SK-N-SH (cell line): ENCODE measurements at regions not wholly inside any gene's neighbourhood (a gene's known extent, or its start where the extent isn't known, plus 50 kb on each side); places are given as distances from the start of the nearest gene placed in this dataset.

Experiments
- CTCF ChIA-PET: fragments of 300-600, 350-600 bp; formaldehyde crosslinking; extraction: SDS; loops from one replicate; lab custom pipeline; 2021; lab: Yijun Ruan, JAX
- POLR2A ChIA-PET: fragments of 350-600 bp; sonication (Branson Sonifier 250); formaldehyde crosslinking; extraction: SDS; loops from one replicate; lab custom pipeline; 2020; ENCODE audit warnings: antibody characterized with exemption, inconsistent platforms; lab: Yijun Ruan, JAX
- DNase-seq: peaks from one replicate; pipeline ENCODE4 v3.0.0; 2012
- H2AFZ ChIP-seq: fragments of 200-600 bp; sonication (generic); 2 replicates; pipeline ENCODE4 v1.8.1; 2016; ENCODE audit warnings: antibody characterized with exemption, mild to moderate bottlenecking, low read depth
- H3F3A ChIP-seq: fragments of 200-600 bp; sonication (generic); replicated peaks from 2 replicates; pipeline ENCODE3; 2016; ENCODE audit warnings: antibody characterized with exemption, mild to moderate bottlenecking; ENCODE audit not compliant: insufficient read depth
- H3K27ac ChIP-seq, 2 experiments: fragments of 200-500 bp in 1 of 2; fragments of 200-600 bp in 1 of 2; sonication (Bioruptor generic) in 1 of 2; sonication (generic), shearing (Covaris generic) in 1 of 2; 2 replicates each; pipeline versions ENCODE4 v1.5.1 to v1.6.1; 2014 to 2016; ENCODE audit warnings: low read depth in 2 of 2, inconsistent platforms in 1 of 2, low read length in 1 of 2, mild to moderate bottlenecking in 1 of 2, mixed read lengths in 1 of 2
- H3K27me3 ChIP-seq: fragments of 200-600 bp; sonication (generic), shearing (Covaris generic); 2 replicates; pipeline ENCODE4 v1.6.1; 2016; ENCODE audit warnings: mixed run types; ENCODE audit not compliant: insufficient read depth
- H3K36me3 ChIP-seq, 2 experiments: fragments of 200-500 bp in 1 of 2; fragments of 200-600 bp in 1 of 2; sonication (Bioruptor generic) in 1 of 2; sonication (generic) in 1 of 2; replicated peaks in 1 of 2; 2 replicates each; pipeline versions ENCODE3 to v1.5.1; 2014 to 2016; ENCODE audit warnings: low read length in 1 of 2, mild to moderate bottlenecking in 1 of 2; ENCODE audit not compliant: insufficient read depth in 2 of 2, control insufficient read depth in 1 of 2
- H3K4me1 ChIP-seq, 2 experiments: fragments of 200-500 bp in 1 of 2; fragments of 200-600 bp in 1 of 2; sonication (Bioruptor generic) in 1 of 2; sonication (generic), shearing (Covaris generic) in 1 of 2; 2 replicates each; pipeline versions ENCODE4 v1.5.1 to v1.6.1; 2014 to 2016; ENCODE audit warnings: low read depth in 1 of 2, low read length in 1 of 2, mixed run types in 1 of 2; ENCODE audit not compliant: insufficient read depth in 2 of 2, control insufficient read depth in 1 of 2
- H3K4me2 ChIP-seq: fragments of 200-600 bp; sonication (generic), shearing (Covaris generic); 2 replicates; pipeline ENCODE4 v1.6.1; 2017; ENCODE audit warnings: mixed run types
- H3K4me3 ChIP-seq, 2 experiments: fragments of 200-500 bp in 1 of 2; fragments of 200-600 bp in 1 of 2; sonication (Bioruptor generic) in 1 of 2; sonication (generic), shearing (Covaris generic) in 1 of 2; 2 replicates each; pipeline versions ENCODE4 v1.5.1 to v1.8.1; 2014 to 2016; ENCODE audit warnings: low read depth in 2 of 2, inconsistent platforms in 1 of 2, low read length in 1 of 2, mild to moderate bottlenecking in 1 of 2, mixed read lengths in 1 of 2, moderate library complexity in 1 of 2
- H3K79me2 ChIP-seq: fragments of 200-600 bp; sonication (generic); 2 replicates; pipeline ENCODE4 v1.8.1; 2017; ENCODE audit warnings: mild to moderate bottlenecking; ENCODE audit not compliant: insufficient read depth
- H3K9ac ChIP-seq: fragments of 200-600 bp; sonication (generic); 2 replicates; pipeline ENCODE4 v1.6.1; 2017; ENCODE audit warnings: mixed run types
- H3K9me2 ChIP-seq: fragments of 200-600 bp; sonication (generic); 2 replicates; pipeline ENCODE4 v1.6.1; 2017; ENCODE audit warnings: mixed run types
- H3K9me3 ChIP-seq: fragments of 200-600 bp; sonication (generic); 2 replicates; pipeline ENCODE4 v1.6.1; 2017; ENCODE audit warnings: mixed run types, mild to moderate bottlenecking, moderate library complexity
- H4K20me1 ChIP-seq: fragments of 200-600 bp; sonication (generic); 2 replicates; pipeline ENCODE4 v1.6.1; 2017; ENCODE audit warnings: mild to moderate bottlenecking, mixed run types; ENCODE audit not compliant: insufficient read depth
- ELF1 ChIP-seq: IDR thresholded peaks from 2 replicates; pipeline ENCODE4 v1.4.0; 2012
- EP300 ChIP-seq, 2 experiments: IDR thresholded peaks; 2 replicates each; pipeline versions ENCODE4 v1.4.0 to v1.6.1; 2012; ENCODE audit warnings: borderline replicate concordance in 1 of 2, low read depth in 1 of 2, low read length in 1 of 2
- EZH2phosphoT487 ChIP-seq: fragments of 200-600 bp; sonication (generic); IDR thresholded peaks from 2 replicates; pipeline ENCODE4 v1.6.1; 2017; ENCODE audit warnings: low read depth, mixed run types, mild to moderate bottlenecking, antibody characterized with exemption, moderate library complexity, borderline replicate concordance
- FOXJ3 ChIP-seq: sonication (generic); formaldehyde crosslinking; IDR thresholded peaks from 2 replicates; pipeline ENCODE4 v1.5.1; 2020; ENCODE audit warnings: mild to moderate bottlenecking, missing genetic modification reagents
- FOXM1 ChIP-seq: IDR thresholded peaks from 2 replicates; pipeline ENCODE4 v1.4.0; 2012; ENCODE audit warnings: low read depth, mild to moderate bottlenecking
- NFIC ChIP-seq: IDR thresholded peaks from 2 replicates; pipeline ENCODE4 v1.4.0; 2012; ENCODE audit warnings: borderline replicate concordance
- RAD21 ChIP-seq: IDR thresholded peaks from 2 replicates; pipeline ENCODE4 v1.6.1; 2012; ENCODE audit warnings: mild to moderate bottlenecking, low read length
- RCOR1 ChIP-seq: fragments of 150-350 bp; IDR thresholded peaks from 2 replicates; pipeline ENCODE4 v1.6.1; 2017; ENCODE audit warnings: antibody characterized with exemption, low read length
- RXRA ChIP-seq: IDR thresholded peaks from 2 replicates; pipeline ENCODE4 v1.4.0; 2012; ENCODE audit warnings: low read depth, mild to moderate bottlenecking, borderline replicate concordance
- SIN3A ChIP-seq: IDR thresholded peaks from 2 replicates; pipeline ENCODE4 v1.6.1; 2012; ENCODE audit warnings: low read depth, mild to moderate bottlenecking, low read length, moderate library complexity, borderline replicate concordance
- SMC3 ChIP-seq: IDR thresholded peaks from 2 replicates; pipeline ENCODE4 v1.6.1; 2012; ENCODE audit warnings: low read depth, low read length, improper control_type of control experiment
- TAF1 ChIP-seq: IDR thresholded peaks from 2 replicates; pipeline ENCODE4 v1.6.1; 2012; ENCODE audit warnings: low read depth, mild to moderate bottlenecking, low read length, moderate library complexity, borderline replicate concordance
- WGBS: methylation state at CpG from one replicate; pipeline ENCODE4 v1.1.6; 2017; ENCODE audit warnings: low lambda C conversion rate; 5-methylcytosine and 5-hydroxymethylcytosine counted together
- TF ChIP-seq, protein P1 (sequence below): fragments of 150-350 bp; IDR thresholded peaks from 2 replicates; pipeline ENCODE4 v1.6.1; 2017; ENCODE audit warnings: antibody characterized with exemption, low read length, low read depth, borderline replicate concordance
- TF ChIP-seq, protein P2 (sequence below): IDR thresholded peaks from 2 replicates; pipeline ENCODE4; 2012
- TF ChIP-seq, protein P3 (sequence below): IDR thresholded peaks from 2 replicates; pipeline ENCODE4 v1.4.0; 2012; ENCODE audit warnings: low read depth, borderline replicate concordance
- TF ChIP-seq, protein P4 (sequence below): fragments of 200-600 bp; sonication (generic); IDR thresholded peaks from 2 replicates; pipeline ENCODE4 v1.6.1; 2017; ENCODE audit warnings: antibody characterized with exemption, mild to moderate bottlenecking, moderate library complexity
- TF ChIP-seq, protein P5 (sequence below): IDR thresholded peaks from 2 replicates; pipeline ENCODE4 v1.4.0; 2012; ENCODE audit warnings: low read depth

DNA sequence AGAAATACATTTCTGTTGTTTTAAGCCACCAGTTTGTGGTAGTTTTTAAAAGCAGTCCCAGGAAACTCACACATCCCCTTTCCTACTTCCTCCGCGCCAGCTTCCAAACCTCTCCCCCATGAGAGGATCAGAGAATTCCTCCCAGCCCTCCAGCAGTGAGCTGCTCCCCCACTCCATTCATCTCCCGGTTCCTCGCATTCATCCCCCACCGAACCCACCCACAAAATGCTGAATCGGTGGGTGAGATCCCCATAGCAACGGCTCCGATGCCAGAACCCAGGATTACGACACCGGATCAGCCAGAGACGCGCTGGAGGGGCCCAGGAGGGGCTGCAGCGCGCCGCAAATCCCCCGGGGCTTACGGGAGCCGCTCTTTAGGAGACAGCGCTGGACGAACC, 251.4 kb upstream of the RPL38 start:
- H4K20me1 ChIP-seq: no peaks in the 10 kb centered on the region
- no peak overlapping the region for H3K4me2 ChIP-seq
- no peaks in the 10 kb centered on the region for H3K27me3 ChIP-seq
- no peak overlapping the region for H2AFZ ChIP-seq
- H3K4me1 ChIP-seq: no peaks in the 10 kb centered on the region; a peak in 1 of 4 replicates
- CTCF ChIA-PET: interaction anchor here (0.6 to 3.6 kb wide), 29 partner anchors 8 to 582 kb away, joined by 3 to 22 read pairs (median 4); partner anchors contain the start of gene SDK2
- H3K36me3 ChIP-seq: no peaks in the 10 kb centered on the region
- POLR2A ChIA-PET: no interaction called here
- H3K9me2 ChIP-seq: no peaks in the 10 kb centered on the region
- H3K4me3 ChIP-seq: no peak overlapping the region; a peak in 1 of 4 replicates
- peak; percentile 64 for DNase-seq
- H3K79me2 ChIP-seq: no peaks in the 10 kb centered on the region
- WGBS: 52% methylated on average over 20 of the region's 20 CpGs
- no peaks in the 10 kb centered on the region for H3F3A ChIP-seq
- H3K9ac ChIP-seq: no peak overlapping the region
- H3K9me3 ChIP-seq: no peaks in the 10 kb centered on the region
- H3K27ac ChIP-seq: no peak overlapping the region
- no peak for TF ChIP-seq EP300 (IDR thresholded peaks at IDR 0.05; ENCODE audit: borderline replicate concordance in 1 of 2, low read depth in 1 of 2, low read length in 1 of 2)
- no peak for TF ChIP-seq FOXJ3 (CRISPR knock-in tag)
- TF ChIP-seq, protein P1, sequence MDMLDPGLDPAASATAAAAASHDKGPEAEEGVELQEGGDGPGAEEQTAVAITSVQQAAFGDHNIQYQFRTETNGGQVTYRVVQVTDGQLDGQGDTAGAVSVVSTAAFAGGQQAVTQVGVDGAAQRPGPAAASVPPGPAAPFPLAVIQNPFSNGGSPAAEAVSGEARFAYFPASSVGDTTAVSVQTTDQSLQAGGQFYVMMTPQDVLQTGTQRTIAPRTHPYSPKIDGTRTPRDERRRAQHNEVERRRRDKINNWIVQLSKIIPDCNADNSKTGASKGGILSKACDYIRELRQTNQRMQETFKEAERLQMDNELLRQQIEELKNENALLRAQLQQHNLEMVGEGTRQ: no peak
- TF ChIP-seq SIN3A: no peak
- TF ChIP-seq RXRA: no peak
- TF ChIP-seq, protein P2, sequence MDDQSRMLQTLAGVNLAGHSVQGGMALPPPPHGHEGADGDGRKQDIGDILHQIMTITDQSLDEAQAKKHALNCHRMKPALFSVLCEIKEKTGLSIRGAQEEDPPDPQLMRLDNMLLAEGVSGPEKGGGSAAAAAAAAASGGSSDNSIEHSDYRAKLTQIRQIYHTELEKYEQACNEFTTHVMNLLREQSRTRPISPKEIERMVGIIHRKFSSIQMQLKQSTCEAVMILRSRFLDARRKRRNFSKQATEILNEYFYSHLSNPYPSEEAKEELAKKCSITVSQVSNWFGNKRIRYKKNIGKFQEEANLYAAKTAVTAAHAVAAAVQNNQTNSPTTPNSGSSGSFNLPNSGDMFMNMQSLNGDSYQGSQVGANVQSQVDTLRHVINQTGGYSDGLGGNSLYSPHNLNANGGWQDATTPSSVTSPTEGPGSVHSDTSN: no peak
- no peak for TF ChIP-seq FOXM1
- no peak for TF ChIP-seq ELF1
- no peak for TF ChIP-seq TAF1
- no peak for TF ChIP-seq RCOR1
- TF ChIP-seq, protein P3, sequence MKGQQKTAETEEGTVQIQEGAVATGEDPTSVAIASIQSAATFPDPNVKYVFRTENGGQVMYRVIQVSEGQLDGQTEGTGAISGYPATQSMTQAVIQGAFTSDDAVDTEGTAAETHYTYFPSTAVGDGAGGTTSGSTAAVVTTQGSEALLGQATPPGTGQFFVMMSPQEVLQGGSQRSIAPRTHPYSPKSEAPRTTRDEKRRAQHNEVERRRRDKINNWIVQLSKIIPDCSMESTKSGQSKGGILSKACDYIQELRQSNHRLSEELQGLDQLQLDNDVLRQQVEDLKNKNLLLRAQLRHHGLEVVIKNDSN: no peak
- no peak for TF ChIP-seq RAD21
- TF ChIP-seq NFIC: no peak
- TF ChIP-seq, protein P4, sequence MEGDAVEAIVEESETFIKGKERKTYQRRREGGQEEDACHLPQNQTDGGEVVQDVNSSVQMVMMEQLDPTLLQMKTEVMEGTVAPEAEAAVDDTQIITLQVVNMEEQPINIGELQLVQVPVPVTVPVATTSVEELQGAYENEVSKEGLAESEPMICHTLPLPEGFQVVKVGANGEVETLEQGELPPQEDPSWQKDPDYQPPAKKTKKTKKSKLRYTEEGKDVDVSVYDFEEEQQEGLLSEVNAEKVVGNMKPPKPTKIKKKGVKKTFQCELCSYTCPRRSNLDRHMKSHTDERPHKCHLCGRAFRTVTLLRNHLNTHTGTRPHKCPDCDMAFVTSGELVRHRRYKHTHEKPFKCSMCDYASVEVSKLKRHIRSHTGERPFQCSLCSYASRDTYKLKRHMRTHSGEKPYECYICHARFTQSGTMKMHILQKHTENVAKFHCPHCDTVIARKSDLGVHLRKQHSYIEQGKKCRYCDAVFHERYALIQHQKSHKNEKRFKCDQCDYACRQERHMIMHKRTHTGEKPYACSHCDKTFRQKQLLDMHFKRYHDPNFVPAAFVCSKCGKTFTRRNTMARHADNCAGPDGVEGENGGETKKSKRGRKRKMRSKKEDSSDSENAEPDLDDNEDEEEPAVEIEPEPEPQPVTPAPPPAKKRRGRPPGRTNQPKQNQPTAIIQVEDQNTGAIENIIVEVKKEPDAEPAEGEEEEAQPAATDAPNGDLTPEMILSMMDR: no peak
- no peak for TF ChIP-seq SMC3
- TF ChIP-seq, protein P5, sequence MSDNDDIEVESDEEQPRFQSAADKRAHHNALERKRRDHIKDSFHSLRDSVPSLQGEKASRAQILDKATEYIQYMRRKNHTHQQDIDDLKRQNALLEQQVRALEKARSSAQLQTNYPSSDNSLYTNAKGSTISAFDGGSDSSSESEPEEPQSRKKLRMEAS: no peak
- no peak for TF ChIP-seq EZH2phosphoT487
